ENCODE measurements at regions not wholly inside any gene's neighbourhood (a gene's known extent, or its start where the extent isn't known, plus 50 kb on each side); places are given as distances from the start of the nearest gene placed in this dataset.

GRCh38 chr9:109948453-109948852 is 168.5 kb downstream of the PALM2AKAP2 start:
- TF ChIP-seq RELA (IDR thresholded peaks at IDR 0.05; ENCODE audit: borderline replicate concordance, partially characterized antibody) (no peak), CHD2 (IDR thresholded peaks at IDR 0.05; ENCODE audit: borderline replicate concordance, low read depth, low read length) (no peak), RAD21 (IDR thresholded peaks at IDR 0.05; ENCODE audit: insufficient read depth, low read depth, low read length) (no peak), NRF1 (conservative IDR thresholded peaks at IDR 0.05; ENCODE audit: low read depth, low read length) (no peak), RB1 (IDR thresholded peaks at IDR 0.05; ENCODE audit: borderline replicate concordance) (no peak), POLR2A (IDR thresholded peaks at IDR 0.05; ENCODE audit: low read depth, low read length) (no peak), CTCF (IDR thresholded peaks at IDR 0.05 in 2 of 3, conservative IDR thresholded peaks at IDR 0.05 in 1 of 3; ENCODE audit: control insufficient read depth in 2 of 3, extremely low read depth in 1 of 3, insufficient read depth in 1 of 3, low read depth in 3 of 3, low read length in 3 of 3) (no peak), NFYA (IDR thresholded peaks at IDR 0.05; ENCODE audit: borderline replicate concordance, low read depth, low read length) (no peak)
